GM12865 (cell line): ENCODE measurements at regions not wholly inside any gene's neighbourhood (a gene's known extent, or its start where the extent isn't known, plus 50 kb on each side); places are given as distances from the start of the nearest gene placed in this dataset.

Experiments used
- DNase-seq: peaks from one replicate; pipeline ENCODE4 v3.0.0; 2010; ENCODE audit warnings: low read depth
- H3K4me3 ChIP-seq: 2 replicates; pipeline ENCODE4 v1.5.1; 2011; ENCODE audit warnings: mild to moderate bottlenecking, low read depth, low read length, control low read depth
- TF ChIP-seq, protein P1 (sequence below): IDR thresholded peaks from 2 replicates; pipeline ENCODE4 v1.5.1; 2011; ENCODE audit warnings: low read length, control low read depth, low read depth, inconsistent platforms; ENCODE audit not compliant: insufficient read depth; ENCODE audit errors: missing control alignments

DNA sequence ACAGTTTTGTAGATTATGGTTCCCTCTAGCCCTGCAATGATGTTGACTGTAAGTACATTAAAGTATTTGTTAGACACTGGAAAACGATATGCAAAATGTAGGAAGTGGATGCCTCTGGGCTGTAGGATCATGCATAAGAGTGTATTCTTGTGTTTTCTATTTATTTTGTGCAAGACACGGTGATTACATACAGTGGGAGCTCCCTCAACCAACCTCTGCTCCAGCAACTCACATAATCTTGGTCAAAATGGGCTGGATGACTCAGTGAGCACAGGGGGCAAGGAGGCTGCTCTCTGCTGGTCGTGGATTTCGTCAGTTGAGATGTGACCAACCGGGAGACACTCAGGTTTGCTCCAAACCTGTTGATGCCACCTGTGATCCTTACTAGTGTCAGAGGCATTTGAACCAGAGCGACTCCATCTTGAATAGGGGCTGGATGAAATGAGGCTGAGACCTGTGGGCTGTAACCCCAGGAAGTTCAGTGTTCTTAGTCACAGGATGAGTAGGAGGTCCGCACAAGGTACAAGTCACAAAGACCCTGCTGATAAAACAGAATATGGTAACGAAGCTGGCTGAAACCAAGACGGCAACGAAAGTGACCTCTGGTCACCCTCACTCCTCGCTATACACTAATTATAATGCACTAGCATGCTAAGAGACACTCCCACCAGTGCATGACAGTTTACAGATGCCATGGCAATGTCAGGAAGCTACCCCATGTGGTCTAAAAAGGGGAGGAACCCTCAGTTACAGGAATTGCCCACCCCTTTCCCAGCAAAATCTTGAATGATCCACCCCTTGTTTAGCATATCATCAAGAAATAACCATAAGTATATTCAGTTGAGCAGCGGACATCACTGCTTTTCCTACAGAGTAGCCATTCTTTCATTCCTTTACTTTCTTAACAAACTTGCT is 56.4 kb upstream of the FAM20C start:
- no peak for DNase-seq
- TF ChIP-seq, protein P1, sequence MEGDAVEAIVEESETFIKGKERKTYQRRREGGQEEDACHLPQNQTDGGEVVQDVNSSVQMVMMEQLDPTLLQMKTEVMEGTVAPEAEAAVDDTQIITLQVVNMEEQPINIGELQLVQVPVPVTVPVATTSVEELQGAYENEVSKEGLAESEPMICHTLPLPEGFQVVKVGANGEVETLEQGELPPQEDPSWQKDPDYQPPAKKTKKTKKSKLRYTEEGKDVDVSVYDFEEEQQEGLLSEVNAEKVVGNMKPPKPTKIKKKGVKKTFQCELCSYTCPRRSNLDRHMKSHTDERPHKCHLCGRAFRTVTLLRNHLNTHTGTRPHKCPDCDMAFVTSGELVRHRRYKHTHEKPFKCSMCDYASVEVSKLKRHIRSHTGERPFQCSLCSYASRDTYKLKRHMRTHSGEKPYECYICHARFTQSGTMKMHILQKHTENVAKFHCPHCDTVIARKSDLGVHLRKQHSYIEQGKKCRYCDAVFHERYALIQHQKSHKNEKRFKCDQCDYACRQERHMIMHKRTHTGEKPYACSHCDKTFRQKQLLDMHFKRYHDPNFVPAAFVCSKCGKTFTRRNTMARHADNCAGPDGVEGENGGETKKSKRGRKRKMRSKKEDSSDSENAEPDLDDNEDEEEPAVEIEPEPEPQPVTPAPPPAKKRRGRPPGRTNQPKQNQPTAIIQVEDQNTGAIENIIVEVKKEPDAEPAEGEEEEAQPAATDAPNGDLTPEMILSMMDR, result no peak

DNA sequence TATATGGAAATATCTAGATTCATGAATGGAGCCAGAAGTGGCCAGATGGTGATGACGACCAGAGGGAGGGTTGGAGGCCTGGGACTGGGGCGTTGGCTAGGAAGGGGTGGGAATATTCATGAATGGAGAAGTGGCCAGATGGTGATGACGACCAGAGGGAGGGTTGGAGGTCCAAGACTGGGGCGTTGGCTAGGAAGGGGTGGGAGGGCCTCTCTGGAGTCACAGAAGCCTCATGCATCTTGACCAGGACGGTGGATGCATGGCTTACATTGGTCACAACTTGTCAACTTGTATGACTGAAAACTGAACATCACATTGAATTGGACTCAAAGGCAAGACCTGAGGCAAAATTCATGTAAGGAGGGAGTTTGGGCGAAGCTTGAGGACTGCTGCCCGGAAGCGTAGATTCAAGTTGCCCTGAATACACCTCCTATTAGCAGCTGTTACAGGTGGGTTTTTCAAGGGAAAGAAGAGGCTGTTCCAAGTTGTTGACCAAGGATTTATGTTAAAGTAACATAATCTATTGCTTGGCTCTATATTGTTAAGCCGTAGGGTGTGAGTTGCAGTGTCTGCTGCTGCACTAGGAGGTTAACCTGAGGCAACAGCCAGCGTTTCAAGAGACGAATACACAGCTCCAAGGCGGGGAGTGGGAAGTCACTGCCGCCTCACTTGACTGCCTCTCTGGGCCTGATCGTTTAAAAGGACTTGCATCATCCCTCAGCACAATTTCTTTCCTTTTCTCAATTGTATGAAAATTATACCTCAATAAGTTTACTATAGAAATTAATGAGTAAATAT is 55.1 kb upstream of the FAM20C start:
- H3K4me3 ChIP-seq, result no peak overlapping the region
- TF ChIP-seq, protein P1, result no peak
- no peak for DNase-seq

More for the DNA sequence above, 56.4 kb upstream of the FAM20C start:
- no peak overlapping the region for H3K4me3 ChIP-seq

DNA sequence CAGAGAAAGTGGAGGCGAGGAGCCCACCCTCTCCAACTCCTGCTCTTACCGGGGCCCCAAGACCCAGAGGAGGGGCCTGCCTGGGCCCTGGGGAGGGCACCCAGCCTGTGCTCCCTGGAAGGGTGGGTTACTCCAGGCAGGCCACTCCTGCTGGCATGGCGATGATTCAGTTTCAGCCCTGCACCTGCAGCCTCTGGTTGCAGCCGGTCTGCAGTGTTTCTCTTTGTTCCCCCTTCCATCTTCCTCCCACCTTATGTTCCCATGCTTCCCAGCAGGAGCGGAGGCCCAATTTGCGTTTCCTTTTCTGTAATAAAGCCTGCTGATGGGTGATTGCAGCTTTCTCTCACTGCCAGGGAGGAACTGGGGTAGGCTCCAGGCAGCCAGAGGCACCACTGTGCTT is 53.2 kb upstream of the FAM20C start:
- DNase-seq, result no peak
- TF ChIP-seq, protein P1, result no peak
- no peak overlapping the region for H3K4me3 ChIP-seq

DNA sequence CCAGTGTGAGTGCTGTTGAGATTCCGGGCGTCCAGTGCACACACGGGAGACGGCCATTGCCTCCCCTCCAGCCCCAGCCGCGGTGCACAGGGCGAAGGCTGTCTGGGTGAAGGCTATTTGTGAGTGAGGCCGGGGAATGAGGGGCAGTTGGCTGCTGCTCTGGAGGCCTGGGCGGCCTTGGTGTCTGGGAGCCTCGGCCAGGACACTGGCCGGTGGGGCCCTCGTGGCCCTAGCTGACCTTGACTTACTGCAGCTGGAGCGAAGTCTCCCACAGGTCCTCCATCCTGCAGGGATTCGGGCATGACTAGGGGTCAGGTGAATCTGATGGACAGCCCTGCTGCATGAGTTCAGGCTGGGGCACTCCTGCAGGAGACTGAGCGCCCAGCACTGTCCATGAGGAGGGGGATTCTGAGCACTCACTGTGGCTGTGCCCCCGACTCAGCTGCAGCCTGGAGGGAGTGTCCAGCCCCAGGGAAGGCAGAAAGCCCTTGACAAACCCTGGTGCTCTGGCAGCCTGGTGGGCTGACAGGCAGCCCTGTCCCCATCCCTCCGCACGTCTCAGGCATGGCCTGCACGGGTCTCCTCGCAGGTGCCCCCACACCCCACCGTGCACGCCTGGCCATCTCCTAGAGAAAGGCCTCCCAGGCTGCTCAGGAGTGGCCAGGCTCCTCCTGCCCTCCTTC is 52.7 kb upstream of the FAM20C start:
- TF ChIP-seq, protein P1, result no peak
- no peak overlapping the region for H3K4me3 ChIP-seq
- no peak for DNase-seq

DNA sequence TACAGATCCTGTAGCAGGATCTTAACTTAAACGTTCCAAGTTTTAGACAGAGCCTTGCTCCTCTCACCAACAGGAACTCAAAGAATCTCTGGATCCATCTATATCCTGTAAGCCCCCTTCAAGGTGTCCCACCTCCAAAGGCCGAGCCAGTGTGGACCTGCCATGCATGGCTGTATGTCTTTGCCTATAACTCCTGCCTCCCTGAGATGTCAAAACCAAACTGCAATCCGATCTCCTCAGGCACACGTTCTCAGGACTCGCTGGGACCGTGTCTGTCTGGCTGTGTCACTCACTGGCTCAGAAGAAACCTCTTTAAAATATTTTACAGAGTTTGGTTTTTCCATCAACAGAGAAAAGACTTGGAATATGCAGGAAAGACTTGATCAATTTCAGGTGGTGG is 51.4 kb upstream of the FAM20C start:
- no peak overlapping the region for H3K4me3 ChIP-seq
- no peak for DNase-seq
- TF ChIP-seq, protein P1, result no peak

DNA sequence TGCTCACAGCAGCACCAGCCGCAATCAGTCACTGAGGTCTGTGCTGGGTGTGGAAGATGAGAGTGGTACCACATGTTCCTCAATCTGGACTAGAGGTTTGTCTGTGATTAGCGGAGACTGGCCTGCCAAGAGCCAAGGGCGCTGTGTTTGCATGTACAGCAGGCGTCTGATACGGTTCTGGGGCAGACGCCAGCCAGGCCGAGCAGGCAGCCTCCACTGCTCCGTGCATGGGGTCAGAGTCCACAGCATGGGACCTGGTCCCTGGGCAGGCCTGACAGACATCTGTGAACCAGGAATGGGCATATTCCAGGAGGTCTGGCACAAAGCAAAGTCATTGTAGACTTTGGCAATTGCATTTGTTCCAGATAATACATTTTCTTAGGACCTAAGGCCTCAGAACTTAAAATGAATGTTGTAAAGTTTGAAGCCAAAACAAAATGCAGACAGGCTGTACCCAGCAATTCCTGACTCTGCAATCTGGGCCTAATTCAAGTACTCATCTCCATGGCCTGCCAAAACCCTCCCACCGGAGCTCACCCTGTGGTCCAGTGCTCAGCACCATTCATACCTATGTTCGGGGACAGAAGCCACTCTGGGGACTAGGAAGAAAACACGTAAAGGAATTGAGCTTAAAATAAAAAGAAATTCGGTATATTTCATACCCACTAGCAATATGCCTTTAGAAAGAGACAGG is 50.0 kb upstream of the FAM20C start:
- TF ChIP-seq, protein P1, result no peak
- DNase-seq, result no peak
- no peak overlapping the region for H3K4me3 ChIP-seq
